MM.1S (cell line): ENCODE measurements at regions not wholly inside any gene's neighbourhood (a gene's known extent, or its start where the extent isn't known, plus 50 kb on each side); places are given as distances from the start of the nearest gene placed in this dataset.
"Not testable (repeated sequence)": the region's sequence is repeated elsewhere in the genome, so short reads cannot be mapped to it uniquely, and the experiment has no call there.

ENCODE experiments used
- CTCF ChIP-seq: fragments of 300-600 bp; sonication (generic); IDR thresholded peaks from 2 replicates; pipeline ENCODE4 v1.5.1; 2016; ENCODE audit warnings: antibody characterized with exemption, low read length, mixed read lengths
- EZH2phosphoT487 ChIP-seq: fragments of 300-600 bp; sonication (generic); IDR thresholded peaks from 2 replicates; pipeline ENCODE4 v1.6.1; 2018; ENCODE audit warnings: antibody characterized with exemption, low read length

GRCh38 chr10:130975351-130975750 lies 336.2 kb downstream of the TCERG1L start:
- TF ChIP-seq CTCF, EZH2phosphoT487: not testable (repeated sequence)
